GM12878 (cell line): ENCODE measurements at regions not wholly inside any gene's neighbourhood (a gene's known extent, or its start where the extent isn't known, plus 50 kb on each side); places are given as distances from the start of the nearest gene placed in this dataset.

Experiments
- ATF7 ChIP-seq: fragments of 450-650 bp; IDR thresholded peaks from 2 replicates; pipeline ENCODE4 v1.6.1; 2016; ENCODE audit warnings: low read depth, mild to moderate bottlenecking
- CHD2 ChIP-seq: IDR thresholded peaks from 2 replicates; pipeline ENCODE4 v1.6.1; 2011; ENCODE audit warnings: low read depth, low read length, improper control_type of control experiment, borderline replicate concordance
- CREB1 ChIP-seq: IDR thresholded peaks from 2 replicates; pipeline ENCODE4 v1.6.1; 2012; ENCODE audit warnings: low read depth, mild to moderate bottlenecking, inconsistent platforms
- LARP7 ChIP-seq: fragments of 450-650 bp; IDR thresholded peaks from 2 replicates; pipeline ENCODE4 v1.6.1; 2017; ENCODE audit warnings: mild to moderate bottlenecking
- NRF1 ChIP-seq: conservative IDR thresholded peaks from 2 replicates; pipeline ENCODE4 v1.6.1; 2011; ENCODE audit warnings: mild to moderate bottlenecking, low read depth, low read length, improper control_type of control experiment
- RELA ChIP-seq: fragments of 450-650 bp; IDR thresholded peaks from 2 replicates; pipeline ENCODE4 v1.8.0; 2014; ENCODE audit warnings: borderline replicate concordance; ENCODE audit not compliant: partially characterized antibody
- SUZ12 ChIP-seq: fragments of 200-600 bp; sonication (generic); IDR thresholded peaks from one replicate; pipeline ENCODE4 v1.6.1; 2018; ENCODE audit warnings: antibody characterized with exemption, mild to moderate bottlenecking; ENCODE audit not compliant: unreplicated experiment
- TCF3 ChIP-seq: IDR thresholded peaks from 2 replicates; pipeline ENCODE4 v1.6.1; 2012; ENCODE audit warnings: low read depth, mild to moderate bottlenecking, low read length, borderline replicate concordance; ENCODE audit not compliant: insufficient read depth
- TF ChIP-seq, protein P1 (sequence below): fragments of 450-650 bp; IDR thresholded peaks from 2 replicates; pipeline ENCODE4 v1.6.1; 2017; ENCODE audit warnings: mild to moderate bottlenecking, moderate library complexity
- TF ChIP-seq, protein P2 (sequence below): IDR thresholded peaks from 2 replicates; pipeline ENCODE4 v1.6.1; 2011; ENCODE audit warnings: borderline replicate concordance, low read depth, mild to moderate bottlenecking, moderate library complexity, mixed read lengths, low read length; ENCODE audit not compliant: insufficient read depth; ENCODE audit errors: extremely low read length
- TF ChIP-seq, protein P3 (sequence below): IDR thresholded peaks from 2 replicates; pipeline ENCODE4 v1.6.1; 2012; ENCODE audit warnings: low read depth, low read length, improper control_type of control experiment

- no peak for TF ChIP-seq CREB1
- TF ChIP-seq CHD2, result no peak
- no peak for TF ChIP-seq RELA
- TF ChIP-seq, protein P1, sequence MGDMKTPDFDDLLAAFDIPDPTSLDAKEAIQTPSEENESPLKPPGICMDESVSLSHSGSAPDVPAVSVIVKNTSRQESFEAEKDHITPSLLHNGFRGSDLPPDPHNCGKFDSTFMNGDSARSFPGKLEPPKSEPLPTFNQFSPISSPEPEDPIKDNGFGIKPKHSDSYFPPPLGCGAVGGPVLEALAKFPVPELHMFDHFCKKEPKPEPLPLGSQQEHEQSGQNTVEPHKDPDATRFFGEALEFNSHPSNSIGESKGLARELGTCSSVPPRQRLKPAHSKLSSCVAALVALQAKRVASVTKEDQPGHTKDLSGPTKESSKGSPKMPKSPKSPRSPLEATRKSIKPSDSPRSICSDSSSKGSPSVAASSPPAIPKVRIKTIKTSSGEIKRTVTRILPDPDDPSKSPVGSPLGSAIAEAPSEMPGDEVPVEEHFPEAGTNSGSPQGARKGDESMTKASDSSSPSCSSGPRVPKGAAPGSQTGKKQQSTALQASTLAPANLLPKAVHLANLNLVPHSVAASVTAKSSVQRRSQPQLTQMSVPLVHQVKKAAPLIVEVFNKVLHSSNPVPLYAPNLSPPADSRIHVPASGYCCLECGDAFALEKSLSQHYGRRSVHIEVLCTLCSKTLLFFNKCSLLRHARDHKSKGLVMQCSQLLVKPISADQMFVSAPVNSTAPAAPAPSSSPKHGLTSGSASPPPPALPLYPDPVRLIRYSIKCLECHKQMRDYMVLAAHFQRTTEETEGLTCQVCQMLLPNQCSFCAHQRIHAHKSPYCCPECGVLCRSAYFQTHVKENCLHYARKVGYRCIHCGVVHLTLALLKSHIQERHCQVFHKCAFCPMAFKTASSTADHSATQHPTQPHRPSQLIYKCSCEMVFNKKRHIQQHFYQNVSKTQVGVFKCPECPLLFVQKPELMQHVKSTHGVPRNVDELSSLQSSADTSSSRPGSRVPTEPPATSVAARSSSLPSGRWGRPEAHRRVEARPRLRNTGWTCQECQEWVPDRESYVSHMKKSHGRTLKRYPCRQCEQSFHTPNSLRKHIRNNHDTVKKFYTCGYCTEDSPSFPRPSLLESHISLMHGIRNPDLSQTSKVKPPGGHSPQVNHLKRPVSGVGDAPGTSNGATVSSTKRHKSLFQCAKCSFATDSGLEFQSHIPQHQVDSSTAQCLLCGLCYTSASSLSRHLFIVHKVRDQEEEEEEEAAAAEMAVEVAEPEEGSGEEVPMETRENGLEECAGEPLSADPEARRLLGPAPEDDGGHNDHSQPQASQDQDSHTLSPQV, result no peak
- TF ChIP-seq TCF3, result no peak
- TF ChIP-seq NRF1, result no peak
- TF ChIP-seq SUZ12, result no peak
- no peak for TF ChIP-seq ATF7
- TF ChIP-seq, protein P2, sequence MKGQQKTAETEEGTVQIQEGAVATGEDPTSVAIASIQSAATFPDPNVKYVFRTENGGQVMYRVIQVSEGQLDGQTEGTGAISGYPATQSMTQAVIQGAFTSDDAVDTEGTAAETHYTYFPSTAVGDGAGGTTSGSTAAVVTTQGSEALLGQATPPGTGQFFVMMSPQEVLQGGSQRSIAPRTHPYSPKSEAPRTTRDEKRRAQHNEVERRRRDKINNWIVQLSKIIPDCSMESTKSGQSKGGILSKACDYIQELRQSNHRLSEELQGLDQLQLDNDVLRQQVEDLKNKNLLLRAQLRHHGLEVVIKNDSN, result no peak
- TF ChIP-seq, protein P3, sequence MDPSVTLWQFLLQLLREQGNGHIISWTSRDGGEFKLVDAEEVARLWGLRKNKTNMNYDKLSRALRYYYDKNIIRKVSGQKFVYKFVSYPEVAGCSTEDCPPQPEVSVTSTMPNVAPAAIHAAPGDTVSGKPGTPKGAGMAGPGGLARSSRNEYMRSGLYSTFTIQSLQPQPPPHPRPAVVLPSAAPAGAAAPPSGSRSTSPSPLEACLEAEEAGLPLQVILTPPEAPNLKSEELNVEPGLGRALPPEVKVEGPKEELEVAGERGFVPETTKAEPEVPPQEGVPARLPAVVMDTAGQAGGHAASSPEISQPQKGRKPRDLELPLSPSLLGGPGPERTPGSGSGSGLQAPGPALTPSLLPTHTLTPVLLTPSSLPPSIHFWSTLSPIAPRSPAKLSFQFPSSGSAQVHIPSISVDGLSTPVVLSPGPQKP, result no peak
- no peak for TF ChIP-seq LARP7
Measured at GRCh38 chr20:60160451-60161145, 202.4 kb downstream of the CDH26 start (continued).
